GM21447 (cell line): ENCODE measurements at regions not wholly inside any gene's neighbourhood (a gene's known extent, or its start where the extent isn't known, plus 50 kb on each side); places are given as distances from the start of the nearest gene placed in this dataset.
A peak's percentile ranks its signal among the peaks of the same experiment; 100 is the strongest.

Source experiments
- ATAC-seq: cut with Tn5 transposase; IDR thresholded peaks from one replicate; pipeline ENCODE4 v1.9.1; 2021; ENCODE audit not compliant: unreplicated experiment

DNA sequence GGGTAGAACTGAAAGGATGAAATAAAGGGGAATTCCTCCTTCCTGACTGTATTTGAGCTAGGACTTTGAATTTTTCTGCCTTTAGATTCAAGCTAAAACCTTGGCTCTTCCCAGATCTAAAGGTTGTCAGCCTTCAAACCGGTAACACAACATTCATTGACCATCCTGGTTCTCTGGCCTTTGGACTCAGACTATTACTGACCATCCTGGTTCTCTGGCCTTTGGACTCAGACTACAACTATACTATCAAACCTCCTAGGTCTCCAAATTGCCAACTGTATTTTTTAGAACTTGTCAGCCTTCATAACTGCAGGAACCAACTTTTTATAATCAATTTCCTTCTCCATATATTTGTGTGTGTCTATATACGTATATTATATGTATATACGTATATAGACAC is 140.6 kb upstream of the RBMY1B start:
- no peak for ATAC-seq

DNA sequence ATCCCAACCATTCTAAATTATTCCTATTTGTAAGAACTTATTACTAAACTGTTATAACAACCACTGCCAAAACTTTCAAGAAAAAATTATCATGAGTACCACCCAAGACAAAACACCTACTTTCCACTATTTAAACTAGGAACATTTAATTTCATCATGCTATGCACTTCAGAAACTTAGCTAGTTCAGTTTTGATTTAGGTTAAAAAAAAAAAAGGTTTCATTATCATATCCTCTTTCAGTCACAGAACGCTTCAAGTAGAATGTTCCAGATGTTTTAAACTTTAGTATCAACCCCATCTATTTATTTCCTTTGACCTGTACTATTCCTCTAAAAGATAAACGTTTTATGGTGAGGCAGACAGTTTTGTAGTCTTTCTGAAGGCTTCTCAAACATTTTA is 117.0 kb upstream of the RBMY1B start:
- peak; percentile 72 for ATAC-seq

DNA sequence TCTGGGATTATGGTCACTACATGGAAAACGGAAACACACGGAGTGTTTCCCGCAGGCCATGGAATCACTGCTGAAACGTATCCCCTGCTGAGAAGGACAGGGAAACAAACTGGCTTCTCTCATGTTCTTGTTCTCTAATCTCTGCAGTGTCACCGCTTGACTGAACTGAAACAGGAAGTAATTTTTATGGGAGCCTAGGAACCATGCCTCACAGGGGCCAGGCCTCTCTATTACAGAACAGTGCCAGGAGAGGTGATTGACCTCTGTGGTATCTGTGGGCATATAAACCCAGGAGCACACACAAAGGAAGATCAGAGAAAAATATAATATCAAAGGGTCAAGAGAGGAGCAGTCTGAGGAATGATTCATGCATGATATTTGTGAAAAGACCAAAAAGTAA is 88.9 kb upstream of the RBMY1B start:
- no peak for ATAC-seq

DNA sequence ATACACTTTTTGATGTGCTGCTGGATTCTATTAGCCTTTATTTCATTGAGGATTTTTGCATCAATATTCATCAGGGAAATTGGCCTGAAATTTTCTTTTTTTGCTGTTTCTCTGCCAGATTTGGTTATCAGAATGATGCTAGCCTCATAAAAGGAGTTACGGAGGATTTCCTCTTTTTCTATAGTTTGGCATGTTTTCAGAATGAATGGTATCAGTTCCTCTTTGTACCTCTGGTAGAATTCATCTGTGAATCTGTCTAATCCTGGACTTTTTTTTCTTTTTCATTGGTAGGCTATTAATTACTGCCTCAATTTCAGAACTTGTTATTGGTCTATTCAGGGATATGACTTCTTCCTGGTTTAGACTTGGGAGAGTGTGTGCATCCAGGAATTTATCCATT is 70.6 kb upstream of the RBMY1B start:
- no peak for ATAC-seq

DNA sequence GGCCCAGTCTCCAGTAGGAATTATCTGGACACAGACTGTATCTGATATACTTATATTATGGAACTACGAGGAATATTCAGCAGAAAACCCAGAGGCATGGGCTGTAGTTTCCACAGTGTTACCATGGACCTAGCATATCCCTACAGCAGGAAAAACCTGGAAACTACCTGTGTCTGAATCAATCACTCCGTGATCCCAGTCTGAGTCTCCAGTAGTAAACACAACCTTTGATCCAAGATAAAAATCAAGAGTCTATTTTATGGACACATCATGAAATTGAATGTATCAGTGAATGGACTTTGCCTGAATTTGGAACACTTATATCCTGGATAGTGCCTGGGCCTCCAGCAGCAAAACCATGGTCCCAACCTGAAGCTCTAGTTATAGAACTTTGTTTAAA is 57.5 kb upstream of the RBMY1B start:
- no peak for ATAC-seq

DNA sequence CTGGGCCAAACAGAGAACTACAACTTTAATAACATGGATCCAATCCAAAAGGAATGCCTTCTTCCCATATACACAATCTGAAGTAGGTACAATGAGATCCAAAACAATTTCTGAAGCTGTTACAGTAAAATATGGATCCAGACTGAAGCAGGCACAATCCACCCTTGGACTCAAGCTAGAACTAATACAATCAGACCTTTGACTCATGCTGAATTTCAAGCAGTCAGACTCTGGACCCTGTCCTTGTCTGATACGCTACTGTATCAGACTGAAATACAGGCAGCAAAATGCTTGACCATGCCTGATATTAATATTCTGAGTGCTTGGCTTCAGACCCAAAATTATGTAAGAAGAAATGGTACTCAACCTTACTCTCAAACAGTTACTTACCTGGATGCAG is 57.0 kb upstream of the RBMY1B start:
- no peak for ATAC-seq

DNA sequence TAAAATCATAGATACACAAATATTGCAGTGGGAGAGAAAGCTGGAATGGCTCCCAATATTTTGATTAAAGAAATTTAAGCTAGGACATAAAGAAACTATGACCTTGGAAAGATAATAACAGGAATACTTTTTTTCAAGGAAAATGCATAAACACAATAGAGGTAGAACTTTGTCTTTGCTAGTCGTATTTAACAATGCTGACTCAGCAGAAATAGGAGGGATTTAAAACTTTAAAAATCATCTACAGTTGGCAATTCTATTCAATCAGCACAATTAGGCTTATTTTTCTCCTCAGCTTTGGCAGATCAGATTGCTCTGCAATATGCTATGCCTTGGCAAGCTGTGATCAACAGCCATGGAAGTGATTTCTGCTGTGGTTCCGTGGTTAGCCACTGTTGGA is 51.5 kb upstream of the RBMY1B start:
- ATAC-seq: no peak
